ENCODE measurements at regions not wholly inside any gene's neighbourhood (a gene's known extent, or its start where the extent isn't known, plus 50 kb on each side); places are given as distances from the start of the nearest gene placed in this dataset.
A peak's percentile ranks its signal among the peaks of the same experiment; 100 is the strongest.

GRCh38 chr2:216320852-216321251 lies 51.4 kb downstream of the MARCHF4 start:
- no peak for DNase-seq (ENCODE audit: low read depth, low spot score)
- in situ Hi-C loops (cut with HindIII; ENCODE audit: low pct_unique_long_range_greater_than_20kb, low sequenced_read_pairs) = no loop called here

GRCh38 chr2:216319771-216320170 lies 52.5 kb downstream of the MARCHF4 start:
- in situ Hi-C loops (cut with HindIII; ENCODE audit: low pct_unique_long_range_greater_than_20kb, low sequenced_read_pairs) = no loop called here
- no peak for DNase-seq (ENCODE audit: low read depth, low spot score)

- no peak for DNase-seq (ENCODE audit: low read depth, low spot score)
- in situ Hi-C loops (cut with HindIII; ENCODE audit: low pct_unique_long_range_greater_than_20kb, low sequenced_read_pairs) = no loop called here
Observed at GRCh38 chr2:216318521-216318874, 53.8 kb downstream of the MARCHF4 start.

GRCh38 chr2:216317831-216318520 lies 54.3 kb downstream of the MARCHF4 start:
- DNase-seq (ENCODE audit: low read depth, low spot score) = peak; percentile 1
- in situ Hi-C loops (cut with HindIII; ENCODE audit: low pct_unique_long_range_greater_than_20kb, low sequenced_read_pairs) = no loop called here

GRCh38 chr2:216316743-216317142 lies 55.5 kb downstream of the MARCHF4 start:
- in situ Hi-C loops (cut with HindIII; ENCODE audit: low pct_unique_long_range_greater_than_20kb, low sequenced_read_pairs) = no loop called here
- DNase-seq (ENCODE audit: low read depth, low spot score) = peak; percentile 10

- in situ Hi-C loops (cut with HindIII; ENCODE audit: low pct_unique_long_range_greater_than_20kb, low sequenced_read_pairs) = no loop called here
- DNase-seq (ENCODE audit: low read depth, low spot score) = peak; percentile 12
Observed at GRCh38 chr2:216315802-216316603, 56.3 kb downstream of the MARCHF4 start.

GRCh38 chr2:216312441-216312840 lies 59.8 kb downstream of the MARCHF4 start:
- no peak for DNase-seq (ENCODE audit: low read depth, low spot score)
- in situ Hi-C loops (cut with HindIII; ENCODE audit: low pct_unique_long_range_greater_than_20kb, low sequenced_read_pairs) = no loop called here

- no peak for DNase-seq (ENCODE audit: low read depth, low spot score)
- in situ Hi-C loops (cut with HindIII; ENCODE audit: low pct_unique_long_range_greater_than_20kb, low sequenced_read_pairs) = no loop called here
Observed at GRCh38 chr2:216308576-216308975, 63.7 kb downstream of the MARCHF4 start.

- DNase-seq (ENCODE audit: low read depth, low spot score) = no peak
- in situ Hi-C loops (cut with HindIII; ENCODE audit: low pct_unique_long_range_greater_than_20kb, low sequenced_read_pairs) = no loop called here
Observed at GRCh38 chr2:216307496-216307895, 64.8 kb downstream of the MARCHF4 start.

GRCh38 chr2:216306868-216307267 lies 65.4 kb downstream of the MARCHF4 start:
- DNase-seq (ENCODE audit: low read depth, low spot score) = peak; percentile 36
- in situ Hi-C loops (cut with HindIII; ENCODE audit: low pct_unique_long_range_greater_than_20kb, low sequenced_read_pairs) = no loop called here

- DNase-seq (ENCODE audit: low read depth, low spot score) = peak; percentile 2
- in situ Hi-C loops (cut with HindIII; ENCODE audit: low pct_unique_long_range_greater_than_20kb, low sequenced_read_pairs) = no loop called here
Observed at GRCh38 chr2:216305574-216305973, 66.7 kb downstream of the MARCHF4 start.

- no peak for DNase-seq (ENCODE audit: low read depth, low spot score)
- in situ Hi-C loops (cut with HindIII; ENCODE audit: low pct_unique_long_range_greater_than_20kb, low sequenced_read_pairs) = no loop called here
Observed at GRCh38 chr2:216302981-216303676, 69.2 kb downstream of the MARCHF4 start.

- DNase-seq (ENCODE audit: low read depth, low spot score) = no peak
- in situ Hi-C loops (cut with HindIII; ENCODE audit: low pct_unique_long_range_greater_than_20kb, low sequenced_read_pairs) = no loop called here
Observed at GRCh38 chr2:216300906-216301305, 71.4 kb downstream of the MARCHF4 start.

GRCh38 chr2:216299588-216299987 lies 72.7 kb downstream of the MARCHF4 start:
- DNase-seq (ENCODE audit: low read depth, low spot score) = no peak
- in situ Hi-C loops (cut with HindIII; ENCODE audit: low pct_unique_long_range_greater_than_20kb, low sequenced_read_pairs) = no loop called here

GRCh38 chr2:216298719-216299495 lies 73.4 kb downstream of the MARCHF4 start:
- in situ Hi-C loops (cut with HindIII; ENCODE audit: low pct_unique_long_range_greater_than_20kb, low sequenced_read_pairs) = no loop called here
- no peak for DNase-seq (ENCODE audit: low read depth, low spot score)

GRCh38 chr2:216296856-216297255 lies 75.4 kb downstream of the MARCHF4 start:
- in situ Hi-C loops (cut with HindIII; ENCODE audit: low pct_unique_long_range_greater_than_20kb, low sequenced_read_pairs) = no loop called here
- no peak for DNase-seq (ENCODE audit: low read depth, low spot score)

- no peak for DNase-seq (ENCODE audit: low read depth, low spot score)
- in situ Hi-C loops (cut with HindIII; ENCODE audit: low pct_unique_long_range_greater_than_20kb, low sequenced_read_pairs) = no loop called here
Observed at GRCh38 chr2:216294305-216294704, 78.0 kb downstream of the MARCHF4 start.

GRCh38 chr2:216293883-216294282 lies 78.4 kb downstream of the MARCHF4 start:
- in situ Hi-C loops (cut with HindIII; ENCODE audit: low pct_unique_long_range_greater_than_20kb, low sequenced_read_pairs) = no loop called here
- DNase-seq (ENCODE audit: low read depth, low spot score) = no peak

All from SK-MEL-5 (cell line).